HEK293 (cell line): ENCODE measurements at regions not wholly inside any gene's neighbourhood (a gene's known extent, or its start where the extent isn't known, plus 50 kb on each side); places are given as distances from the start of the nearest gene placed in this dataset.
A peak's percentile ranks its signal among the peaks of the same experiment; 100 is the strongest.

Source experiments
- CTCF ChIA-PET: fragments of 350-600 bp; formaldehyde crosslinking; extraction: SDS; loops from one replicate; lab custom pipeline; 2021; ENCODE audit warnings: antibody characterized with exemption; lab: Yijun Ruan, JAX
- POLR2A ChIA-PET: fragments of 300-600 bp; formaldehyde crosslinking; extraction: SDS; loops from one replicate; lab custom pipeline; 2020; ENCODE audit warnings: antibody characterized with exemption, inconsistent platforms; lab: Yijun Ruan, JAX
- H3K27ac ChIP-seq: fragments of 200-500 bp; sonication (Bioruptor generic); 2 replicates; pipeline ENCODE4 v1.5.1; 2014; ENCODE audit warnings: low read depth, low read length, control low read depth, inconsistent platforms; ENCODE audit errors: extremely low read depth
- H3K36me3 ChIP-seq, 2 experiments: fragments of 200-500 bp in 1 of 2; sonication (Bioruptor generic) in 1 of 2; 1 replicate in 1 of 2; 2 replicates in 1 of 2; pipeline ENCODE4 v1.5.1; 2014 to 2017; ENCODE audit warnings: inconsistent platforms in 2 of 2, low read length in 2 of 2; ENCODE audit not compliant: control insufficient read depth in 2 of 2, insufficient read depth in 1 of 2
- H3K4me1 ChIP-seq: fragments of 200-500 bp; sonication (Bioruptor generic); 2 replicates; pipeline ENCODE4 v1.5.1; 2014; ENCODE audit warnings: mild to moderate bottlenecking, low read length, inconsistent platforms; ENCODE audit not compliant: control insufficient read depth, insufficient read depth
- H3K4me3 ChIP-seq: 2 replicates; pipeline ENCODE4 v1.5.1; 2011; ENCODE audit warnings: low read depth, mild to moderate bottlenecking, control low read depth, low read length, moderate library complexity
- H3K9me3 ChIP-seq: fragments of 200-500 bp; sonication (Bioruptor generic); 2 replicates; pipeline ENCODE4 v1.5.1; 2014; ENCODE audit warnings: low read depth, low read length, inconsistent platforms; ENCODE audit not compliant: control insufficient read depth, insufficient read depth
- ATF2 ChIP-seq: fragments of 450-650 bp; formaldehyde crosslinking; IDR thresholded peaks from 2 replicates; pipeline ENCODE4 v1.5.1; 2016; ENCODE audit warnings: missing biosample characterization, missing genetic modification characterization, low read depth
- BCL11B ChIP-seq: fragments of 450-650 bp; formaldehyde crosslinking; IDR thresholded peaks from 2 replicates; pipeline ENCODE4 v1.5.1; 2016; ENCODE audit warnings: low read depth, missing biosample characterization, missing genetic modification characterization
- KLF1 ChIP-seq: fragments of 450-650 bp; formaldehyde crosslinking; IDR thresholded peaks from 2 replicates; pipeline ENCODE4 v1.5.1; 2016; ENCODE audit warnings: missing biosample characterization, missing genetic modification characterization
- KLF7 ChIP-seq: fragments of 450-650 bp; formaldehyde crosslinking; IDR thresholded peaks from 2 replicates; pipeline ENCODE4 v1.5.1; 2016; ENCODE audit warnings: missing biosample characterization, missing genetic modification characterization, borderline replicate concordance
- PRDM1 ChIP-seq: fragments of 450-650 bp; formaldehyde crosslinking; IDR thresholded peaks from 2 replicates; pipeline ENCODE4; 2016; ENCODE audit warnings: missing biosample characterization, missing genetic modification characterization
- ZBTB21 ChIP-seq: fragments of 450-650 bp; formaldehyde crosslinking; IDR thresholded peaks from 2 replicates; pipeline ENCODE4 v1.5.1; 2017; ENCODE audit warnings: missing biosample characterization, missing genetic modification characterization
- ZFP37 ChIP-seq: fragments of 450-650 bp; formaldehyde crosslinking; IDR thresholded peaks from 2 replicates; pipeline ENCODE4 v1.5.1; 2016; ENCODE audit warnings: missing biosample characterization, missing genetic modification characterization
- ZNF138 ChIP-seq: fragments of 450-650 bp; formaldehyde crosslinking; IDR thresholded peaks from 2 replicates; pipeline ENCODE4 v1.5.1; 2016; ENCODE audit warnings: missing biosample characterization, missing genetic modification characterization, borderline replicate concordance
- ZNF16 ChIP-seq: fragments of 450-650 bp; formaldehyde crosslinking; IDR thresholded peaks from 2 replicates; pipeline ENCODE4 v1.5.1; 2016; ENCODE audit warnings: low read depth, missing biosample characterization, missing genetic modification characterization
- ZNF26 ChIP-seq: fragments of 450-650 bp; formaldehyde crosslinking; IDR thresholded peaks from 2 replicates; pipeline ENCODE4 v1.5.1; 2016; ENCODE audit warnings: missing biosample characterization, missing genetic modification characterization
- ZNF335 ChIP-seq: fragments of 450-650 bp; formaldehyde crosslinking; conservative IDR thresholded peaks from 2 replicates; pipeline ENCODE4 v1.5.1; 2016; ENCODE audit warnings: missing biosample characterization, missing genetic modification characterization
- ZNF37A ChIP-seq: fragments of 450-650 bp; IDR thresholded peaks from 2 replicates; pipeline ENCODE4 v1.5.1; 2018; ENCODE audit warnings: missing biosample characterization, missing genetic modification characterization
- ZNF518A ChIP-seq: fragments of 450-650 bp; formaldehyde crosslinking; conservative IDR thresholded peaks from 2 replicates; pipeline ENCODE4 v1.5.1; 2016; ENCODE audit warnings: low read depth, missing biosample characterization, missing genetic modification characterization
- ZNF558 ChIP-seq: fragments of 450-650 bp; formaldehyde crosslinking; IDR thresholded peaks from 2 replicates; pipeline ENCODE4 v1.5.1; 2016; ENCODE audit warnings: missing biosample characterization, missing genetic modification characterization
- ZNF704 ChIP-seq: fragments of 450-650 bp; formaldehyde crosslinking; IDR thresholded peaks from 2 replicates; pipeline ENCODE4 v1.5.1; 2016; ENCODE audit warnings: missing biosample characterization, missing genetic modification characterization
- ZNF830 ChIP-seq: fragments of 450-650 bp; IDR thresholded peaks from 2 replicates; pipeline ENCODE4 v1.5.0; 2018; ENCODE audit warnings: missing biosample characterization, missing genetic modification characterization, low read depth, mild to moderate bottlenecking, moderate library complexity

GRCh38 chr2:207330912-207331311 is 165.2 kb upstream of the KLF7 start (continued):
- peak; percentile 70 for TF ChIP-seq ZNF518A (tag by site-specific recombination)

- CTCF ChIA-PET = no interaction called here
Observed at GRCh38 chr2:207331674-207332073, 165.9 kb upstream of the KLF7 start.

More at GRCh38 chr2:207331674-207332073, 165.9 kb upstream of the KLF7 start:
- H3K27ac ChIP-seq = no peak overlapping the region
- POLR2A ChIA-PET = no interaction called here
- no peaks in the 10 kb centered on the region for H3K9me3 ChIP-seq
- H3K4me3 ChIP-seq = no peak overlapping the region
- H3K4me1 ChIP-seq = 0 out of 2 replicates have a peak, but pooled peaks cover 5% of the 10 kb centered on the region
- no peaks in the 10 kb centered on the region for H3K36me3 ChIP-seq
- TF ChIP-seq ZNF335 (no peak), ZBTB21 (tag by site-specific recombination) (no peak), ZNF138 (tag by site-specific recombination) (no peak), ATF2 (no peak), ZNF704 (tag by site-specific recombination) (no peak), PRDM1 (tag by site-specific recombination) (no peak), ZFP37 (tag by site-specific recombination) (no peak), KLF1 (tag by site-specific recombination) (no peak), BCL11B (tag by site-specific recombination) (no peak), ZNF830 (tag by site-specific recombination) (no peak), ZNF558 (tag by site-specific recombination) (no peak), ZNF26 (tag by site-specific recombination) (no peak), ZNF37A (tag by site-specific recombination) (no peak), ZNF16 (tag by site-specific recombination) (no peak), KLF7 (no peak)
- TF ChIP-seq, all 188 proteins: peak for 0
